ENCODE measurements at regions not wholly inside any gene's neighbourhood (a gene's known extent, or its start where the extent isn't known, plus 50 kb on each side); places are given as distances from the start of the nearest gene placed in this dataset.
"Not testable (repeated sequence)": the region's sequence is repeated elsewhere in the genome, so short reads cannot be mapped to it uniquely, and the experiment has no call there.

DNA sequence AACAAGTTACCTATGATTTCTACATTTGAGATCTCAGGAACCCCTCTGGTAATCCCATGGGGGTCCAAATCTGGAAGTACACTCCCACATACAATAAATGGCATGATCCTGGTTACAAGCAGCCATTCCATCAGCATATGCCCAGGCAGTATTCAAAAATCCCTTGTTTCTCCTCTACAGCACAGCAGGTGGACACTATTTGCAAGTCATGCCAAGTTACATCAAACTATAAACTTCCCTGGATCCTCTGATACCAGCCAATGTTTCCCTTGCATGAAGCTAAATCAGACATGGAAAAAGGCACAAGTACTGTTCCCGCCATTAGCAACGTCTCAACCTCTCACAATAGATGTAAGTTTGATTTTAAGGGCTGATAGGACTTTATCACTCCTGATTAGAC lies 134.5 kb upstream of the PRSS16 start:
- DNase-seq: no peak

DNA sequence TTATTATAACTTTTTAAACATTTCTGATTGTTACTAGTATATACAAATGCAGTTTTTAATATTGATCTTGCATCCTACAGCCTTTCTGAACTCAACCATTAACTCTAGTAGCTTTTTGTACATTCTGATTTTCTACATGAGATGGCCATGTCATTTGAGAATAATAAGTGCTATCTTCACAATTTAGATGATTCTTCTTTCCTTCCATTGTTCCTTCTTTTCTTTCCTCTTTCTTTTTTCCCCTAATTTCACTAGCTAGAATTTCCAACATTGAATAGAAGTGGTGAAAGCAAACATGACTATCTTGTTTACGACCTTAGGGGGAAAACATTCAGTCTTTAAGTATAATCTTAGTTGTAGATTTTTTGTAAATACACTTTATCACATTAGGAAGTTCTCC lies 128.2 kb upstream of the PRSS16 start:
- no peak for DNase-seq

DNA sequence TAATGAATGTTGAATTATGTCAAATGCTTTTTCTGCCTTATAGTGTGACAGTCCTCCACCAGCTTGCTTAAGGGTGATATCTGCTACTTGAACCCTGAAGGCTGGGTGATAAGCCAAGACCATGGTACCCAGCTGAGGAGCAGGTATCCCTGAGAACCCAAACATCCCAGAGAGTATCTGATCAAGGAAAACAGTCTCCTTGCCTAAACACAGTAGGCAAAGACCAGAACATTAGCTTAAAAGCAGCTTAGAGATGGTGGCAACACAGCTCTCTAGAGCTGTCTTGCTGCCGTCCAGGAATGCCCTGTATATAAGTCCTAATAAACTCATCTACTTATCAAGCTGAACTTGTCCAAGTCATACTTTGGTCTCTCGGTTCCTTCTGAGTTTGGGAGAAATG lies 127.7 kb upstream of the PRSS16 start:
- no peak for DNase-seq

- no peak for DNase-seq
These were observed 125.9 kb upstream of the PRSS16 start for GRCh38 chr6:27121640-27122039.

GRCh38 chr6:27124252-27124657 lies 123.2 kb upstream of the PRSS16 start:
- DNase-seq: no peak

- DNase-seq: no peak
These were observed 121.3 kb upstream of the PRSS16 start for GRCh38 chr6:27126046-27126814.

DNA sequence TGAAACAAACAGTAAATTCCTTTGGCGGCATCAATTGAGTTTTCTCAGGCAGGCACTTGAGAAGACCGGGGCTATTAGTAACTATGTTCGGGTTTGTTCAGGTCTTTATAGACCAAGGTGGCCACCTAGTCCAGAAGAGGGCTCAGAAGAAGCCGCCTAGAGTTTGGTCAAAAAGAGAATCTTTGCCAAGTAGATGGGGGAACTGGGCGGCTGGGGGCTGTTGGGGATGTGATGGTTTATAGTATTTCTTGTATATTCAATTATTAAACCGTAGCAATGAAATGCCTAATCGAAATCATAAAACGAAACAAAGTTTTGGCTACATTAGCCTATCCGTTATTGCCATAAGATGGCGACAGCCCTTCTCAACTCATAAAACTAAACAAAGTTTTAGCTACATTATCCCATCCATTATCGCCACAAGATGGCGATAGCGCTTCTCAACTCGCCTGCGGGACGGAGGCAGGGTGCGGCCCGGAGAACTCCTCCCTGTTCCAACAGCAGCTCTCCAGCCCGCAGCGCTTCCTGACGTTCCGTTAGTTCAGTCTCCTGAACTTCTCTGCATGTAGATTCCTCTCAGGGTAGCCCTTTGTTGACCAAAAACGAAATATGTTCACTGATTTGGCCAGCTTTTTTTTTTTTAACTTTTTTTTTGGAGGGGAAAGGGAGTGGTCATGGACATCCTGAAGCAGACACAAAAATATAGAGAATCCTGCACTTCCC lies 120.5 kb upstream of the PRSS16 start:
- DNase-seq: peak; percentile 91

- DNase-seq: not testable (repeated sequence)
These were observed 119.6 kb upstream of the PRSS16 start for GRCh38 chr6:27127874-27128273.

- DNase-seq: no peak
These were observed 119.0 kb upstream of the PRSS16 start for GRCh38 chr6:27128311-27129094.

- DNase-seq: no peak
These were observed 118.2 kb upstream of the PRSS16 start for GRCh38 chr6:27129095-27129815.

GRCh38 chr6:27129917-27130316 lies 117.6 kb upstream of the PRSS16 start:
- no peak for DNase-seq

- DNase-seq: no peak
These were observed 116.7 kb upstream of the PRSS16 start for GRCh38 chr6:27130668-27131428.

GRCh38 chr6:27132282-27132531 lies 115.3 kb upstream of the PRSS16 start:
- DNase-seq: peak; percentile 75

GRCh38 chr6:27132532-27133280 lies 114.8 kb upstream of the PRSS16 start:
- DNase-seq: peak; percentile 99

GRCh38 chr6:27133281-27134227 lies 113.9 kb upstream of the PRSS16 start:
- peak; percentile 82 for DNase-seq

DNA sequence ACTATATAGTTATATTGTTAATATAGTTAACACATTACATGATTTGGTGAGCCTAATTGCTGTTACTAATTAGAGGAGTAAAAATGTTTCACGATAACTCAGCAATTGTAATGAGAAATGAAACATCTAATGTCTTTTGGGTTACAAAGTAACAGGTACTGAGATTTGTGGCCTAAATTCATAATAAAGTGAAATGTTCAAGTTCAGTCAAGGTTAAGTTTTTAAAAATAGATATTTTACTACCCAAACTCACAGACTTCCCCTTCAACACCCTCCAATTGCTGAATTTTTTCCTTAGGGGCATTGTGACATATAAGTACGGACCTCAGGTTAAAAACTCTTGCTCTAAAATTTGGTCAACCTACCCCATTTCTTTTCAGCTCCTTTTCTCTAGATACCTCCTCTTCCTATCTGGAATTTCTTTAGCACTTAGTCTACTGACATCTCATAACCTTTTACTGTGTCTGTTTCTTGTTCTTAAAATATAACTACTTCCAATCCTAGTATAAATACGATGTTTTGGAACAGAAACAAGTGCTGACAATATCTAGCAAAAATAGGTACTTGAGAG lies 112.3 kb upstream of the PRSS16 start:
- no peak for DNase-seq

DNA sequence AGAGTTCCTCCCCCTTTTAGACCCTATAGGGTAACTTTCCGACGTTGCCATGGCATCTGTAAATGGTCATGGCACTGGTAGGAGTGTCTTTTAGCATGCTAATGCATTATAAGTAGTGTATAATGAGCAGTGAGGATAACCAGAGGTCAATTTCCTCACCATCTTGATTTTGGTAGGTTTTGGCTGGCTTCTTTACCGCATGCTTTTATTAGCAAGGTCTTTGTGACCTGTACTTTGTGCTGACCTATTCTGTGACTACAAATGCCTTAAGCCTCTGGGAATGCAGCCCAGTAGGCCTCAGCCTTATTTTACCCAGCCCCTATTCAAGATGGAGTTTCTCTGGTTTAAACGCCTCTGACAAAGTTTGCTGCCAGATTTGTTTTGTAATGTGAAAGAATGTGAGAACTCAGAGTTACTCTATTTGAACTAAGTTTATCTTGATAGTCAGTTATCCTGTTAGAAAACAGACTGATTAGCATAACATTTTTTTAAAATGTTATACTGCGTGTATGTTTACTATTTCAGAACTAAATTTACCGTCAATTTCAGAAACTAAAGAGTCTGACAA lies 111.3 kb upstream of the PRSS16 start:
- DNase-seq: no peak

GRCh38 chr6:27136978-27137814 lies 110.3 kb upstream of the PRSS16 start:
- no peak for DNase-seq

- DNase-seq: no peak
These were observed 109.1 kb upstream of the PRSS16 start for GRCh38 chr6:27138406-27138805.

Data from fibroblast of skin of back (primary cell).